Neural progenitor cell (in vitro differentiated cells): ENCODE measurements at regions not wholly inside any gene's neighbourhood (a gene's known extent, or its start where the extent isn't known, plus 50 kb on each side); places are given as distances from the start of the nearest gene placed in this dataset.
"Not testable (repeated sequence)": the region's sequence is repeated elsewhere in the genome, so short reads cannot be mapped to it uniquely, and the experiment has no call there.

Experiments used
- DNase-seq: peaks from one replicate; pipeline ENCODE4 v3.0.0-alpha.2; 2016; ENCODE audit warnings: low spot score
- H2AFZ ChIP-seq: fragments of 200-600 bp; sonication (generic); replicated peaks from 2 replicates; pipeline ENCODE4 v1.6.1; 2016; ENCODE audit warnings: antibody characterized with exemption
- H3F3A ChIP-seq: fragments of 200-600 bp; sonication (generic); 2 replicates; pipeline ENCODE4 v1.6.1; 2016; ENCODE audit warnings: antibody characterized with exemption, low read depth
- H3K27ac ChIP-seq: fragments of 200-600 bp; sonication (generic); 2 replicates; pipeline ENCODE4 v1.5.1; 2016; ENCODE audit warnings: mild to moderate bottlenecking
- H3K27me3 ChIP-seq: fragments of 200-600 bp; sonication (generic); 2 replicates; pipeline ENCODE4 v1.6.1; 2016; ENCODE audit warnings: mild to moderate bottlenecking, moderate library complexity
- H3K36me3 ChIP-seq: fragments of 200-600 bp; sonication (generic); 2 replicates; pipeline ENCODE4 v1.5.1; 2016
- H3K4me1 ChIP-seq: fragments of 200-600 bp; sonication (generic); 2 replicates; pipeline ENCODE4 v1.6.1; 2016; ENCODE audit warnings: mixed run types
- H3K4me2 ChIP-seq: fragments of 200-600 bp; sonication (generic); 2 replicates; pipeline ENCODE4 v1.6.1; 2016
- H3K4me3 ChIP-seq: fragments of 200-600 bp; sonication (generic); 2 replicates; pipeline ENCODE4 v1.5.1; 2016
- H3K79me2 ChIP-seq: fragments of 200-600 bp; sonication (generic); 2 replicates; pipeline ENCODE4 v1.6.1; 2016; ENCODE audit warnings: low read depth
- H3K9ac ChIP-seq: fragments of 200-600 bp; sonication (generic); 2 replicates; pipeline ENCODE4 v1.6.1; 2016
- H3K9me3 ChIP-seq: fragments of 200-600 bp; sonication (generic); 2 replicates; pipeline ENCODE4 v1.5.1; 2016; ENCODE audit warnings: low read depth
- H4K20me1 ChIP-seq: fragments of 200-600 bp; sonication (generic); 2 replicates; pipeline ENCODE4 v1.6.1; 2016; ENCODE audit warnings: low read depth
- H3K27ac Mint-ChIP-seq: 3 replicates; pipeline ENCODE4 v1.8.0; 2021; ENCODE audit warnings: mixed read lengths
- H3K27me3 Mint-ChIP-seq: 2 replicates; pipeline ENCODE4 v1.8.0; 2022; ENCODE audit warnings: low read depth, mild to moderate bottlenecking, inconsistent platforms, moderate library complexity, mixed read lengths; ENCODE audit not compliant: insufficient read depth
- H3K36me3 Mint-ChIP-seq: 3 replicates; pipeline ENCODE4 v1.8.0; 2021; ENCODE audit warnings: mixed read lengths
- H3K4me1 Mint-ChIP-seq: 3 replicates; pipeline ENCODE4 v1.8.0; 2021; ENCODE audit warnings: mixed read lengths
- H3K4me3 Mint-ChIP-seq: 3 replicates; pipeline ENCODE4 v1.8.0; 2021; ENCODE audit warnings: mild to moderate bottlenecking, moderate library complexity, mixed read lengths
- H3K9me3 Mint-ChIP-seq: 3 replicates; pipeline ENCODE4 v1.8.0; 2020; ENCODE audit warnings: mixed read lengths
- CTCF ChIP-seq: fragments of 200-600 bp; sonication (generic); IDR thresholded peaks from 2 replicates; pipeline ENCODE4 v1.5.1; 2017; ENCODE audit warnings: antibody characterized with exemption, mild to moderate bottlenecking
- EZH2 ChIP-seq: fragments of 200-600 bp; sonication (generic); IDR thresholded peaks from 2 replicates; pipeline ENCODE4 v1.6.1; 2017; ENCODE audit warnings: antibody characterized with exemption, mild to moderate bottlenecking, moderate library complexity
- EZH2phosphoT487 ChIP-seq: fragments of 200-600 bp; sonication (generic); IDR thresholded peaks from 2 replicates; pipeline ENCODE4 v1.6.1; 2017; ENCODE audit warnings: antibody characterized with exemption

- Mint-ChIP-seq H3K4me3 (no peak overlapping the region), H3K27me3 (no peaks in the 10 kb centered on the region), H3K4me1 (peaks cover 10% of the 10 kb centered on the region), H3K9me3 (no peaks in the 10 kb centered on the region), H3K36me3 (peaks cover 2% of the 10 kb centered on the region), H3K27ac (no peak overlapping the region)
- Histone ChIP-seq H3K27me3 (no peaks in the 10 kb centered on the region), H3K79me2 (no peaks in the 10 kb centered on the region), H3K27ac (no peak overlapping the region), H3F3A (no peaks in the 10 kb centered on the region), H3K36me3 (no peaks in the 10 kb centered on the region), H3K9me3 (no peaks in the 10 kb centered on the region), H3K4me1 (peaks cover 9% of the 10 kb centered on the region), H2AFZ (no peak overlapping the region), H4K20me1 (no peaks in the 10 kb centered on the region), H3K4me3 (no peak overlapping the region), H3K9ac (no peak overlapping the region), H3K4me2 (no peak overlapping the region)
- TF ChIP-seq EZH2phosphoT487 = no peak
- no peak for TF ChIP-seq CTCF
- TF ChIP-seq EZH2 = no peak
- DNase-seq = no peak
These were observed 109.0 kb upstream of the ADAMTS9 start for GRCh38 chr3:64796607-64797399.

GRCh38 chr3:64792445-64792844, 104.6 kb upstream of the ADAMTS9 start:
- H3K27ac ChIP-seq = no peak overlapping the region
- peaks cover 6% of the 10 kb centered on the region for H3K4me1 Mint-ChIP-seq
- TF ChIP-seq CTCF = no peak
- no peak for TF ChIP-seq EZH2
- TF ChIP-seq EZH2phosphoT487 = no peak
- H3K4me3 ChIP-seq = no peak overlapping the region
- no peaks in the 10 kb centered on the region for H3F3A ChIP-seq
- H3K79me2 ChIP-seq = no peaks in the 10 kb centered on the region
- no peak overlapping the region for H3K9ac ChIP-seq
- H3K27me3 Mint-ChIP-seq = no peaks in the 10 kb centered on the region
- H3K4me2 ChIP-seq = no peak overlapping the region
- no peaks in the 10 kb centered on the region for H3K9me3 Mint-ChIP-seq
- H3K27me3 ChIP-seq = no peaks in the 10 kb centered on the region
- no peaks in the 10 kb centered on the region for H3K9me3 ChIP-seq
- H3K4me3 Mint-ChIP-seq = no peak overlapping the region
- no peak for DNase-seq
- no peak overlapping the region for H2AFZ ChIP-seq
- H3K36me3 Mint-ChIP-seq = no peaks in the 10 kb centered on the region
- no peaks in the 10 kb centered on the region for H4K20me1 ChIP-seq
- H3K27ac Mint-ChIP-seq = no peak overlapping the region
- H3K36me3 ChIP-seq = no peaks in the 10 kb centered on the region
- peaks cover 9% of the 10 kb centered on the region for H3K4me1 ChIP-seq

GRCh38 chr3:64789111-64789510, 101.3 kb upstream of the ADAMTS9 start:
- Histone ChIP-seq H2AFZ (no peak overlapping the region), H3K9ac (no peak overlapping the region), H3K4me3 (no peak overlapping the region), H3K9me3 (no peaks in the 10 kb centered on the region), H3K79me2 (no peaks in the 10 kb centered on the region), H3K36me3 (no peaks in the 10 kb centered on the region), H3K27me3 (no peaks in the 10 kb centered on the region), H3F3A (no peaks in the 10 kb centered on the region), H4K20me1 (no peaks in the 10 kb centered on the region), H3K4me2 (no peak overlapping the region), H3K4me1 (no peaks in the 10 kb centered on the region), H3K27ac (no peak overlapping the region)
- Mint-ChIP-seq H3K9me3 (peaks cover 4% of the 10 kb centered on the region), H3K36me3 (no peaks in the 10 kb centered on the region), H3K4me1 (no peaks in the 10 kb centered on the region), H3K27ac (no peak overlapping the region), H3K27me3 (no peaks in the 10 kb centered on the region), H3K4me3 (no peak overlapping the region)
- no peak for DNase-seq
- no peak for TF ChIP-seq EZH2phosphoT487

- Histone ChIP-seq H3K9ac (no peak overlapping the region), H3F3A (no peaks in the 10 kb centered on the region), H3K27me3 (no peaks in the 10 kb centered on the region), H3K36me3 (no peaks in the 10 kb centered on the region), H3K79me2 (no peaks in the 10 kb centered on the region), H3K27ac (no peak overlapping the region), H3K4me3 (no peak overlapping the region), H3K9me3 (no peaks in the 10 kb centered on the region), H3K4me1 (no peaks in the 10 kb centered on the region), H4K20me1 (no peaks in the 10 kb centered on the region), H2AFZ (no peak overlapping the region), H3K4me2 (no peak overlapping the region)
- no peak for DNase-seq
- no peaks in the 10 kb centered on the region for H3K27me3 Mint-ChIP-seq
- peaks cover 38% of the 10 kb centered on the region for H3K9me3 Mint-ChIP-seq
- H3K36me3 Mint-ChIP-seq = peaks cover 2% of the 10 kb centered on the region
- TF ChIP-seq EZH2phosphoT487 = no peak
- TF ChIP-seq CTCF = no peak
- no peak for TF ChIP-seq EZH2
- no peak overlapping the region for H3K27ac Mint-ChIP-seq
- no peaks in the 10 kb centered on the region for H3K4me1 Mint-ChIP-seq
- no peak overlapping the region for H3K4me3 Mint-ChIP-seq
These were observed 95.4 kb upstream of the ADAMTS9 start for GRCh38 chr3:64783200-64783599.

GRCh38 chr3:64780923-64781322, 93.1 kb upstream of the ADAMTS9 start:
- not testable (repeated sequence) for H3K4me1 ChIP-seq, H4K20me1 ChIP-seq, H3K4me1 Mint-ChIP-seq, H3K27me3 Mint-ChIP-seq, H3F3A ChIP-seq, H3K9me3 ChIP-seq, H3K36me3 ChIP-seq, H3K27me3 ChIP-seq, H3K9ac ChIP-seq, DNase-seq, H3K4me3 ChIP-seq, H3K4me2 ChIP-seq, H3K27ac Mint-ChIP-seq, H2AFZ ChIP-seq, H3K27ac ChIP-seq, H3K79me2 ChIP-seq, H3K4me3 Mint-ChIP-seq, H3K36me3 Mint-ChIP-seq
- peaks cover 45% of the 10 kb centered on the region for H3K9me3 Mint-ChIP-seq
